GM23338 (cell line): ENCODE measurements at regions not wholly inside any gene's neighbourhood (a gene's known extent, or its start where the extent isn't known, plus 50 kb on each side); places are given as distances from the start of the nearest gene placed in this dataset.
A peak's percentile ranks its signal among the peaks of the same experiment; 100 is the strongest.

Source experiments
- ATAC-seq: fragments of 200-7000 bp; cut with Tn5 transposase; 3 replicates; pipeline ENCODE4 v1.9.1; 2020
- DNase-seq: peaks from one replicate; pipeline ENCODE4 v3.0.0-alpha.2; 2015; ENCODE audit warnings: low spot score
- H2AFZ ChIP-seq: fragments of 200-600 bp; sonication (generic); 2 replicates; pipeline ENCODE4 v1.8.0; 2016; ENCODE audit warnings: antibody characterized with exemption, mild to moderate bottlenecking, moderate library complexity
- H3F3A ChIP-seq: fragments of 200-600 bp; sonication (generic); replicated peaks from 2 replicates; pipeline ENCODE4 v1.8.0; 2017; ENCODE audit warnings: antibody characterized with exemption, mixed run types, low read depth
- H3K27ac ChIP-seq: fragments of 200-600 bp; sonication (generic); 2 replicates; pipeline ENCODE4 v1.6.1; 2016; ENCODE audit warnings: low read depth
- H3K27me3 ChIP-seq: fragments of 200-600 bp; sonication (generic); 2 replicates; pipeline ENCODE4 v1.8.0; 2016; ENCODE audit warnings: mild to moderate bottlenecking, mixed run types, moderate library complexity; ENCODE audit not compliant: insufficient read depth
- H3K36me3 ChIP-seq: fragments of 200-600 bp; sonication (generic); 2 replicates; pipeline ENCODE4 v1.8.0; 2016; ENCODE audit warnings: mild to moderate bottlenecking; ENCODE audit not compliant: insufficient read depth
- H3K4me1 ChIP-seq: fragments of 200-600 bp; sonication (generic); 2 replicates; pipeline ENCODE4 v1.8.0; 2016; ENCODE audit warnings: mild to moderate bottlenecking, moderate library complexity; ENCODE audit not compliant: insufficient read depth
- H3K4me2 ChIP-seq: fragments of 200-600 bp; sonication (generic); 2 replicates; pipeline ENCODE4 v1.7.1; 2017; ENCODE audit warnings: mixed run types
- H3K4me3 ChIP-seq: fragments of 200-600 bp; sonication (generic); 2 replicates; pipeline ENCODE4 v1.6.1; 2016; ENCODE audit warnings: mixed run types
- H3K79me2 ChIP-seq: fragments of 200-600 bp; sonication (generic); replicated peaks from 2 replicates; pipeline ENCODE4 v1.8.0; 2017; ENCODE audit warnings: mild to moderate bottlenecking; ENCODE audit not compliant: insufficient read depth
- H3K9me2 ChIP-seq: fragments of 200-600 bp; sonication (generic); 2 replicates; pipeline ENCODE4 v1.8.0; 2017; ENCODE audit not compliant: insufficient read depth
- H4K20me1 ChIP-seq: fragments of 200-600 bp; sonication (generic); replicated peaks from 2 replicates; pipeline ENCODE4 v1.8.0; 2017; ENCODE audit warnings: mild to moderate bottlenecking; ENCODE audit not compliant: insufficient read depth
- H3K27ac Mint-ChIP-seq: 2 replicates; pipeline ENCODE4 v1.8.0; 2020; ENCODE audit warnings: inconsistent platforms, mild to moderate bottlenecking, moderate library complexity, mixed read lengths
- H3K27me3 Mint-ChIP-seq: 3 replicates; pipeline ENCODE4 v1.8.0; 2022; ENCODE audit warnings: low read depth, mild to moderate bottlenecking, moderate library complexity, mixed read lengths, inconsistent platforms; ENCODE audit not compliant: insufficient read depth, poor library complexity
- H3K36me3 Mint-ChIP-seq: 3 replicates; pipeline ENCODE4 v1.8.0; 2021; ENCODE audit warnings: low read depth, mild to moderate bottlenecking, inconsistent platforms, moderate library complexity, mixed read lengths
- H3K4me1 Mint-ChIP-seq: 3 replicates; pipeline ENCODE4 v1.8.0; 2020; ENCODE audit warnings: mild to moderate bottlenecking, inconsistent platforms, mixed read lengths
- H3K4me3 Mint-ChIP-seq: 3 replicates; pipeline ENCODE4 v1.8.0; 2021; ENCODE audit warnings: moderate library complexity, mild to moderate bottlenecking, inconsistent platforms, mixed read lengths
- H3K9me3 Mint-ChIP-seq: 3 replicates; pipeline ENCODE4 v1.8.0; 2020; ENCODE audit warnings: moderate library complexity, mild to moderate bottlenecking, inconsistent platforms, mixed read lengths
- CREB1 ChIP-seq: fragments of 250-450 bp; sonication (Bioruptor Pico); IDR thresholded peaks from 2 replicates; pipeline ENCODE4 v1.5.0; 2020; ENCODE audit warnings: low read depth, mild to moderate bottlenecking, moderate library complexity
- CTCF ChIP-seq, 2 experiments: fragments of 200-600 bp in 1 of 2; sonication (generic) in 1 of 2; conservative IDR thresholded peaks; 2 replicates each; pipeline versions ENCODE4 v1.5.1 to v1.6.1; 2016 to 2017; ENCODE audit warnings: antibody characterized with exemption in 2 of 2, low read depth in 2 of 2, mild to moderate bottlenecking in 2 of 2, moderate library complexity in 1 of 2
- ETS1 ChIP-seq: IDR thresholded peaks from 2 replicates; pipeline ENCODE4 v1.6.1; 2016; ENCODE audit warnings: antibody characterized with exemption
- EZH2 ChIP-seq: fragments of 200-600 bp; sonication (generic); IDR thresholded peaks from one replicate; pipeline ENCODE4 v1.8.0; 2017; ENCODE audit warnings: antibody characterized with exemption, mild to moderate bottlenecking, low read depth; ENCODE audit not compliant: unreplicated experiment
- EZH2phosphoT487 ChIP-seq: fragments of 200-600 bp; sonication (generic); IDR thresholded peaks from one replicate; pipeline ENCODE4 v1.8.1; 2018; ENCODE audit warnings: antibody characterized with exemption; ENCODE audit not compliant: unreplicated experiment
- JUNB ChIP-seq: IDR thresholded peaks from one replicate; pipeline ENCODE4 v1.6.1; 2016; ENCODE audit warnings: antibody characterized with exemption; ENCODE audit not compliant: unreplicated experiment
- NANOG ChIP-seq: IDR thresholded peaks from 2 replicates; pipeline ENCODE4 v1.6.1; 2016; ENCODE audit warnings: antibody characterized with exemption, borderline replicate concordance
- POLR2AphosphoS5 ChIP-seq: IDR thresholded peaks from 2 replicates; pipeline ENCODE4 v1.6.1; 2016; ENCODE audit warnings: antibody characterized with exemption, low read depth
- REST ChIP-seq: IDR thresholded peaks from one replicate; pipeline ENCODE4 v1.6.1; 2018; ENCODE audit warnings: antibody characterized with exemption; ENCODE audit not compliant: unreplicated experiment
- STAT1 ChIP-seq: IDR thresholded peaks from one replicate; pipeline ENCODE4 v1.6.1; 2016; ENCODE audit warnings: antibody characterized with exemption; ENCODE audit not compliant: unreplicated experiment
- ZNF114 ChIP-seq: fragments of 250-450 bp; sonication (Bioruptor Pico); IDR thresholded peaks from 2 replicates; pipeline ENCODE4 v1.5.0; 2020; ENCODE audit warnings: mild to moderate bottlenecking, moderate library complexity
- ZNF331 ChIP-seq: fragments of 250-450 bp; sonication (Bioruptor Pico); IDR thresholded peaks from 2 replicates; pipeline ENCODE4 v1.5.0; 2020; ENCODE audit warnings: low read depth, mild to moderate bottlenecking, moderate library complexity
- ZNF462 ChIP-seq: fragments of 250-450 bp; sonication (Bioruptor Pico); IDR thresholded peaks from 2 replicates; pipeline ENCODE4 v1.5.0; 2020; ENCODE audit warnings: mild to moderate bottlenecking, moderate library complexity

GRCh38 chr17:83152227-83152744 lies 72.9 kb downstream of the METRNL start:
- Histone ChIP-seq H4K20me1 (no peaks in the 10 kb centered on the region), H2AFZ (peak overlapping the region; percentile 69; the same call in 1 of the 2 replicates), H3K4me3 (no peak overlapping the region), H3K4me1 (peaks cover 8% of the 10 kb centered on the region; the same call in 1 of the 2 replicates), H3K79me2 (no peaks in the 10 kb centered on the region), H3K4me2 (no peak overlapping the region), H3K27me3 (no peaks in the 10 kb centered on the region), H3F3A (no peaks in the 10 kb centered on the region), H3K9me2 (no peaks in the 10 kb centered on the region), H3K27ac (no peak overlapping the region), H3K36me3 (no peaks in the 10 kb centered on the region)
- Mint-ChIP-seq H3K27me3 (peaks cover 7% of the 10 kb centered on the region), H3K4me3 (no peak overlapping the region), H3K4me1 (peaks cover 23% of the 10 kb centered on the region), H3K36me3 (no peaks in the 10 kb centered on the region; the same call in 2 of the 3 replicates), H3K27ac (no peak overlapping the region), H3K9me3 (peaks cover 3% of the 10 kb centered on the region; the same call in 2 of the 3 replicates)
- no peak for TF ChIP-seq ZNF462 (CRISPR knock-in tag)
- no peak for TF ChIP-seq REST
- TF ChIP-seq EZH2phosphoT487: no peak
- TF ChIP-seq CTCF (conservative IDR thresholded peaks at IDR 0.05; ENCODE audit: low read depth in 2 of 2): no peak
- TF ChIP-seq STAT1: no peak
- TF ChIP-seq CREB1 (CRISPR knock-in tag): no peak
- TF ChIP-seq POLR2AphosphoS5: no peak
- no peak for TF ChIP-seq ZNF114 (CRISPR knock-in tag)
- TF ChIP-seq ZNF331 (CRISPR knock-in tag): no peak
- TF ChIP-seq EZH2: no peak
- no peak for TF ChIP-seq JUNB
- no peak for TF ChIP-seq NANOG
- TF ChIP-seq ETS1: no peak
- peak; percentile 13 for ATAC-seq
- no peak for DNase-seq
